ENCODE measurements at regions not wholly inside any gene's neighbourhood (a gene's known extent, or its start where the extent isn't known, plus 50 kb on each side); places are given as distances from the start of the nearest gene placed in this dataset.
A peak's percentile ranks its signal among the peaks of the same experiment; 100 is the strongest.

DNA sequence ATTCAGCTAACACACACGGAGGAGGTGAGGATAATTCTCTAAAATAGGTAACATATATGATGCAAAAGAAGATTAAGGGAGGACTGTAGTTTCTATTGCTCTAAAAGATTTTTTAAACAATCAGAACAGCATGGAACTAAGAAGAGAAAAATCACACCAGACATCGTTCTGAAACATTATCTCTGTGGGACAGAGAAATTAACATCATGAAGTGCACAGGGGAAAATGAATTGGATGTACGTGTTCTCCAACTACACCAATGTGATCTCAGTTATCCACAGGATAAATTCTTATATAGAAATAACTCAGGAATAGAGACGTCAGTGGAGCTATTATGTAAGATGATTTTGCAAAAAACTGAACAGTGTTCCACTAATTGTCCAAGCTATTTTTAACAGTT is 614.1 kb upstream of the HS3ST1 start:
- no peaks in the 10 kb centered on the region; the same call in 1 of the 2 replicates for H3K9me3 ChIP-seq
- no peak overlapping the region for H3K4me3 Mint-ChIP-seq (ENCODE audit: unreplicated experiment)
- no TSS peak for BruUV-seq (replicated peaks)
- H3K27me3 ChIP-seq (replicated peaks; ENCODE audit: control insufficient read depth, insufficient read depth, low read length), result no peaks in the 10 kb centered on the region
- no peaks in the 10 kb centered on the region for H3K36me3 Mint-ChIP-seq (ENCODE audit: insufficient read depth, unreplicated experiment)
- no peak for DNase-seq
- POLR2A ChIA-PET, result no interaction called here
- peaks cover 10% of the 10 kb centered on the region for H3K9me3 Mint-ChIP-seq (ENCODE audit: unreplicated experiment)
- H3K27ac Mint-ChIP-seq (ENCODE audit: unreplicated experiment), result no peak overlapping the region
- intact Hi-C loops (cut with micrococcal nuclease; ENCODE audit: unreplicated experiment), result no loop called here
- no peak overlapping the region for H3K4me3 ChIP-seq (ENCODE audit: low read depth, low read length)
- no peaks in the 10 kb centered on the region for H3K4me1 Mint-ChIP-seq (ENCODE audit: low read depth, unreplicated experiment)
- TF ChIP-seq, protein P1, sequence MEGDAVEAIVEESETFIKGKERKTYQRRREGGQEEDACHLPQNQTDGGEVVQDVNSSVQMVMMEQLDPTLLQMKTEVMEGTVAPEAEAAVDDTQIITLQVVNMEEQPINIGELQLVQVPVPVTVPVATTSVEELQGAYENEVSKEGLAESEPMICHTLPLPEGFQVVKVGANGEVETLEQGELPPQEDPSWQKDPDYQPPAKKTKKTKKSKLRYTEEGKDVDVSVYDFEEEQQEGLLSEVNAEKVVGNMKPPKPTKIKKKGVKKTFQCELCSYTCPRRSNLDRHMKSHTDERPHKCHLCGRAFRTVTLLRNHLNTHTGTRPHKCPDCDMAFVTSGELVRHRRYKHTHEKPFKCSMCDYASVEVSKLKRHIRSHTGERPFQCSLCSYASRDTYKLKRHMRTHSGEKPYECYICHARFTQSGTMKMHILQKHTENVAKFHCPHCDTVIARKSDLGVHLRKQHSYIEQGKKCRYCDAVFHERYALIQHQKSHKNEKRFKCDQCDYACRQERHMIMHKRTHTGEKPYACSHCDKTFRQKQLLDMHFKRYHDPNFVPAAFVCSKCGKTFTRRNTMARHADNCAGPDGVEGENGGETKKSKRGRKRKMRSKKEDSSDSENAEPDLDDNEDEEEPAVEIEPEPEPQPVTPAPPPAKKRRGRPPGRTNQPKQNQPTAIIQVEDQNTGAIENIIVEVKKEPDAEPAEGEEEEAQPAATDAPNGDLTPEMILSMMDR (IDR thresholded peaks at IDR 0.05; ENCODE audit: insufficient read depth in 1 of 2, low read depth in 1 of 2, low read length in 1 of 2, severe bottlenecking in 1 of 2, unreplicated experiment in 1 of 2), result no peak
- CTCF ChIA-PET, result no interaction called here
- H3K27me3 Mint-ChIP-seq (ENCODE audit: insufficient read depth, unreplicated experiment), result no peaks in the 10 kb centered on the region
- no peaks in the 10 kb centered on the region for H3K4me1 ChIP-seq
- H3K36me3 ChIP-seq (ENCODE audit: control insufficient read depth, insufficient read depth, low read length), result no peaks in the 10 kb centered on the region

GRCh38 chr4:12041828-12042227 is 613.1 kb upstream of the HS3ST1 start:
- ChIA-PET CTCF (no interaction called here), POLR2A (no interaction called here)
- no peak for DNase-seq
- BruUV-seq (replicated peaks), result no TSS peak
- Mint-ChIP-seq H3K4me1 (ENCODE audit: low read depth, unreplicated experiment) (no peaks in the 10 kb centered on the region), H3K4me3 (ENCODE audit: unreplicated experiment) (no peak overlapping the region), H3K27ac (ENCODE audit: unreplicated experiment) (no peak overlapping the region), H3K36me3 (ENCODE audit: insufficient read depth, unreplicated experiment) (no peaks in the 10 kb centered on the region), H3K27me3 (ENCODE audit: insufficient read depth, unreplicated experiment) (no peaks in the 10 kb centered on the region), H3K9me3 (ENCODE audit: unreplicated experiment) (peaks cover 10% of the 10 kb centered on the region)
- H3K27me3 ChIP-seq (replicated peaks; ENCODE audit: control insufficient read depth, insufficient read depth, low read length), result no peaks in the 10 kb centered on the region
- H3K9me3 ChIP-seq, result no peaks in the 10 kb centered on the region; the same call in 1 of the 2 replicates
- H3K4me3 ChIP-seq (ENCODE audit: low read depth, low read length), result no peak overlapping the region
- TF ChIP-seq, protein P1 (IDR thresholded peaks at IDR 0.05; ENCODE audit: insufficient read depth in 1 of 2, low read depth in 1 of 2, low read length in 1 of 2, severe bottlenecking in 1 of 2, unreplicated experiment in 1 of 2), result peak in 1 of 2 experiments; percentile 9
- H3K4me1 ChIP-seq, result no peaks in the 10 kb centered on the region
- intact Hi-C loops (cut with micrococcal nuclease; ENCODE audit: unreplicated experiment), result no loop called here
- no peaks in the 10 kb centered on the region for H3K36me3 ChIP-seq (ENCODE audit: control insufficient read depth, insufficient read depth, low read length)

GRCh38 chr4:12036450-12036849 is 607.8 kb upstream of the HS3ST1 start:
- Mint-ChIP-seq H3K27ac (ENCODE audit: unreplicated experiment) (no peak overlapping the region), H3K4me1 (ENCODE audit: low read depth, unreplicated experiment) (no peaks in the 10 kb centered on the region), H3K36me3 (ENCODE audit: insufficient read depth, unreplicated experiment) (no peaks in the 10 kb centered on the region), H3K9me3 (ENCODE audit: unreplicated experiment) (peaks cover 10% of the 10 kb centered on the region), H3K4me3 (ENCODE audit: unreplicated experiment) (no peak overlapping the region), H3K27me3 (ENCODE audit: insufficient read depth, unreplicated experiment) (no peaks in the 10 kb centered on the region)
- intact Hi-C loops (cut with micrococcal nuclease; ENCODE audit: unreplicated experiment), result no loop called here
- TF ChIP-seq, protein P1 (IDR thresholded peaks at IDR 0.05; ENCODE audit: insufficient read depth in 1 of 2, low read depth in 1 of 2, low read length in 1 of 2, severe bottlenecking in 1 of 2, unreplicated experiment in 1 of 2), result no peak
- ChIA-PET CTCF (no interaction called here), POLR2A (no interaction called here)
- no peaks in the 10 kb centered on the region for H3K36me3 ChIP-seq (ENCODE audit: control insufficient read depth, insufficient read depth, low read length)
- no peaks in the 10 kb centered on the region; the same call in 1 of the 2 replicates for H3K9me3 ChIP-seq
- H3K4me3 ChIP-seq (ENCODE audit: low read depth, low read length), result no peak overlapping the region
- H3K4me1 ChIP-seq, result no peaks in the 10 kb centered on the region
- BruUV-seq (replicated peaks), result no TSS peak
- DNase-seq, result no peak
- no peaks in the 10 kb centered on the region for H3K27me3 ChIP-seq (replicated peaks; ENCODE audit: control insufficient read depth, insufficient read depth, low read length)

Measured in Caco-2 (cell line).